ENCODE measurements at regions not wholly inside any gene's neighbourhood (a gene's known extent, or its start where the extent isn't known, plus 50 kb on each side); places are given as distances from the start of the nearest gene placed in this dataset.

- no peak overlapping the region for H3K9ac ChIP-seq (ENCODE audit: extremely low read depth, low read length, poor library complexity, severe bottlenecking)
- no peak overlapping the region for H3K27ac ChIP-seq (ENCODE audit: low read depth, low read length)
- DNase-seq, result no peak
- WGBS, 2 experiments (ENCODE audit: insufficient coverage in 1 of 2, insufficient read length in 1 of 2), result 92 to 94% methylated on average over 7 to 11 of the region's 11 CpGs
- H3K4me3 ChIP-seq (ENCODE audit: low read length), result no peak overlapping the region
- no peak for TF ChIP-seq CTCF (conservative IDR thresholded peaks at IDR 0.05)
- H3K36me3 ChIP-seq (ENCODE audit: control insufficient read depth, insufficient read depth, low read length), result no peaks in the 10 kb centered on the region
- Mint-ChIP-seq H3K27me3 (ENCODE audit: insufficient read depth) (no peaks in the 10 kb centered on the region), H3K4me3 (no peak overlapping the region), H3K36me3 (ENCODE audit: low read depth) (no peaks in the 10 kb centered on the region), H3K4me1 (peaks cover 16% of the 10 kb centered on the region), H3K27ac (no peak overlapping the region), H3K9me3 (no peaks in the 10 kb centered on the region)
- no peaks in the 10 kb centered on the region for H3K9me3 ChIP-seq (ENCODE audit: control insufficient read depth, low read length)
- H3K4me1 ChIP-seq (ENCODE audit: control insufficient read depth, insufficient read depth, low read length), result peaks cover 5% of the 10 kb centered on the region
- no peaks in the 10 kb centered on the region for H3K27me3 ChIP-seq (ENCODE audit: control insufficient read depth, insufficient read depth, low read length, poor library complexity, severe bottlenecking)
These were observed 98.8 kb downstream of the RIPK4 start for GRCh38 chr21:41668051-41668541.

GRCh38 chr21:41667136-41667535 is 99.7 kb downstream of the RIPK4 start:
- 96 to 100% methylated on average over 2 to 3 of the region's 3 CpGs for WGBS, 2 experiments (ENCODE audit: insufficient coverage in 1 of 2, insufficient read length in 1 of 2)
- no peaks in the 10 kb centered on the region for H3K36me3 Mint-ChIP-seq (ENCODE audit: low read depth)
- H3K27me3 Mint-ChIP-seq (ENCODE audit: insufficient read depth), result no peaks in the 10 kb centered on the region
- no peak for DNase-seq
- H3K9me3 Mint-ChIP-seq, result no peaks in the 10 kb centered on the region
- Histone ChIP-seq H3K4me3 (ENCODE audit: low read length) (no peak overlapping the region), H3K9me3 (ENCODE audit: control insufficient read depth, low read length) (no peaks in the 10 kb centered on the region), H3K27ac (ENCODE audit: low read depth, low read length) (no peak overlapping the region), H3K36me3 (ENCODE audit: control insufficient read depth, insufficient read depth, low read length) (no peaks in the 10 kb centered on the region), H3K4me1 (ENCODE audit: control insufficient read depth, insufficient read depth, low read length) (peaks cover 5% of the 10 kb centered on the region), H3K9ac (ENCODE audit: extremely low read depth, low read length, poor library complexity, severe bottlenecking) (no peak overlapping the region), H3K27me3 (ENCODE audit: control insufficient read depth, insufficient read depth, low read length, poor library complexity, severe bottlenecking) (no peaks in the 10 kb centered on the region)
- peaks cover 16% of the 10 kb centered on the region for H3K4me1 Mint-ChIP-seq
- no peak overlapping the region for H3K4me3 Mint-ChIP-seq
- no peak for TF ChIP-seq CTCF (conservative IDR thresholded peaks at IDR 0.05)
- H3K27ac Mint-ChIP-seq, result no peak overlapping the region

- no peak overlapping the region for H3K27ac Mint-ChIP-seq
- WGBS, 2 experiments (ENCODE audit: insufficient coverage in 1 of 2, insufficient read length in 1 of 2), result 85 to 90% methylated on average over 4 to 7 of the region's 7 CpGs
- Histone ChIP-seq H3K27me3 (ENCODE audit: control insufficient read depth, insufficient read depth, low read length, poor library complexity, severe bottlenecking) (no peaks in the 10 kb centered on the region), H3K4me3 (ENCODE audit: low read length) (no peak overlapping the region), H3K9me3 (ENCODE audit: control insufficient read depth, low read length) (no peaks in the 10 kb centered on the region), H3K36me3 (ENCODE audit: control insufficient read depth, insufficient read depth, low read length) (no peaks in the 10 kb centered on the region), H3K27ac (ENCODE audit: low read depth, low read length) (no peak overlapping the region), H3K9ac (ENCODE audit: extremely low read depth, low read length, poor library complexity, severe bottlenecking) (no peak overlapping the region), H3K4me1 (ENCODE audit: control insufficient read depth, insufficient read depth, low read length) (peaks cover 5% of the 10 kb centered on the region)
- no peak overlapping the region for H3K4me3 Mint-ChIP-seq
- DNase-seq, result no peak
- H3K36me3 Mint-ChIP-seq (ENCODE audit: low read depth), result no peaks in the 10 kb centered on the region
- no peaks in the 10 kb centered on the region for H3K9me3 Mint-ChIP-seq
- peaks cover 16% of the 10 kb centered on the region for H3K4me1 Mint-ChIP-seq
- no peaks in the 10 kb centered on the region for H3K27me3 Mint-ChIP-seq (ENCODE audit: insufficient read depth)
- no peak for TF ChIP-seq CTCF (conservative IDR thresholded peaks at IDR 0.05)
These were observed 100.2 kb downstream of the RIPK4 start for GRCh38 chr21:41666641-41667081.
